NCI-H226 (cell line): ENCODE measurements at regions not wholly inside any gene's neighbourhood (a gene's known extent, or its start where the extent isn't known, plus 50 kb on each side); places are given as distances from the start of the nearest gene placed in this dataset.
A peak's percentile ranks its signal among the peaks of the same experiment; 100 is the strongest.
"Not testable (repeated sequence)": the region's sequence is repeated elsewhere in the genome, so short reads cannot be mapped to it uniquely, and the experiment has no call there.

ENCODE experiments used
- DNase-seq: peaks from one replicate; pipeline ENCODE4 v3.0.0-alpha.2; 2015

GRCh38 chr16:87012954-87013938 lies 303.9 kb downstream of the C16orf95 start:
- DNase-seq: no peak

- no peak for DNase-seq
Measured at GRCh38 chr16:87014112-87014511, 303.1 kb downstream of the C16orf95 start.

GRCh38 chr16:87015021-87015420 lies 302.2 kb downstream of the C16orf95 start:
- no peak for DNase-seq

GRCh38 chr16:87016046-87017035 lies 300.9 kb downstream of the C16orf95 start:
- no peak for DNase-seq

GRCh38 chr16:87017371-87018012 lies 299.7 kb downstream of the C16orf95 start:
- DNase-seq: peak; percentile 95

GRCh38 chr16:87025676-87026075 lies 291.5 kb downstream of the C16orf95 start:
- DNase-seq: no peak

GRCh38 chr16:87027056-87027616 lies 290.1 kb downstream of the C16orf95 start:
- DNase-seq: no peak

GRCh38 chr16:87028481-87029320 lies 288.5 kb downstream of the C16orf95 start:
- no peak for DNase-seq

- DNase-seq: no peak
Measured at GRCh38 chr16:87032554-87032953, 284.6 kb downstream of the C16orf95 start.

GRCh38 chr16:87033021-87033471 lies 284.1 kb downstream of the C16orf95 start:
- no peak for DNase-seq

- no peak for DNase-seq
Measured at GRCh38 chr16:87033541-87034300, 283.5 kb downstream of the C16orf95 start.

- DNase-seq: no peak
Measured at GRCh38 chr16:87034317-87034716, 282.9 kb downstream of the C16orf95 start.

- DNase-seq: no peak
Measured at GRCh38 chr16:87035053-87035452, 282.1 kb downstream of the C16orf95 start.

GRCh38 chr16:87037012-87037411 lies 280.2 kb downstream of the C16orf95 start:
- DNase-seq: no peak

GRCh38 chr16:87038528-87038927 lies 278.7 kb downstream of the C16orf95 start:
- not testable (repeated sequence) for DNase-seq

GRCh38 chr16:87040169-87041117 lies 276.7 kb downstream of the C16orf95 start:
- no peak for DNase-seq

- peak; percentile 64 for DNase-seq
Measured at GRCh38 chr16:87041286-87041685, 275.9 kb downstream of the C16orf95 start.

GRCh38 chr16:87042551-87043230 lies 274.5 kb downstream of the C16orf95 start:
- DNase-seq: no peak
